ENCODE measurements at regions not wholly inside any gene's neighbourhood (a gene's known extent, or its start where the extent isn't known, plus 50 kb on each side); places are given as distances from the start of the nearest gene placed in this dataset.

GRCh38 chr6:14950970-14951276 lies 294.9 kb upstream of the JARID2 start:
- Mint-ChIP-seq H3K4me3 (ENCODE audit: unreplicated experiment) (no peak overlapping the region), H3K27me3 (ENCODE audit: insufficient read depth, unreplicated experiment) (no peaks in the 10 kb centered on the region), H3K27ac (ENCODE audit: unreplicated experiment) (no peak overlapping the region), H3K9me3 (ENCODE audit: unreplicated experiment) (no peaks in the 10 kb centered on the region), H3K36me3 (ENCODE audit: insufficient read depth, unreplicated experiment) (no peaks in the 10 kb centered on the region), H3K4me1 (ENCODE audit: low read depth, unreplicated experiment) (no peaks in the 10 kb centered on the region)
- no peaks in the 10 kb centered on the region for H3K27me3 ChIP-seq (replicated peaks; ENCODE audit: control insufficient read depth, insufficient read depth, low read length)
- H3K36me3 ChIP-seq (ENCODE audit: control insufficient read depth, insufficient read depth, low read length), result no peaks in the 10 kb centered on the region
- CTCF ChIA-PET, result no interaction called here
- TF ChIP-seq CTCF (IDR thresholded peaks at IDR 0.05; ENCODE audit: insufficient read depth in 1 of 2, low read depth in 1 of 2, low read length in 1 of 2, severe bottlenecking in 1 of 2, unreplicated experiment in 1 of 2), result no peak
- no peak overlapping the region for H3K4me3 ChIP-seq (ENCODE audit: low read depth, low read length)
- intact Hi-C loops (cut with micrococcal nuclease; ENCODE audit: unreplicated experiment), result no loop called here
- H3K4me1 ChIP-seq, result no peaks in the 10 kb centered on the region
- BruUV-seq (replicated peaks), result no TSS peak
- no peak for DNase-seq
- POLR2A ChIA-PET, result no interaction called here
- no peaks in the 10 kb centered on the region for H3K9me3 ChIP-seq

- Mint-ChIP-seq H3K4me1 (ENCODE audit: low read depth, unreplicated experiment) (no peaks in the 10 kb centered on the region), H3K27ac (ENCODE audit: unreplicated experiment) (no peak overlapping the region), H3K27me3 (ENCODE audit: insufficient read depth, unreplicated experiment) (no peaks in the 10 kb centered on the region), H3K36me3 (ENCODE audit: insufficient read depth, unreplicated experiment) (no peaks in the 10 kb centered on the region), H3K4me3 (ENCODE audit: unreplicated experiment) (no peak overlapping the region), H3K9me3 (ENCODE audit: unreplicated experiment) (no peaks in the 10 kb centered on the region)
- no peak for TF ChIP-seq CTCF (IDR thresholded peaks at IDR 0.05; ENCODE audit: insufficient read depth in 1 of 2, low read depth in 1 of 2, low read length in 1 of 2, severe bottlenecking in 1 of 2, unreplicated experiment in 1 of 2)
- intact Hi-C loops (cut with micrococcal nuclease; ENCODE audit: unreplicated experiment), result no loop called here
- no peaks in the 10 kb centered on the region for H3K4me1 ChIP-seq
- no peak overlapping the region for H3K4me3 ChIP-seq (ENCODE audit: low read depth, low read length)
- H3K9me3 ChIP-seq, result no peaks in the 10 kb centered on the region
- ChIA-PET POLR2A (no interaction called here), CTCF (no interaction called here)
- no TSS peak for BruUV-seq (replicated peaks)
- no peaks in the 10 kb centered on the region for H3K27me3 ChIP-seq (replicated peaks; ENCODE audit: control insufficient read depth, insufficient read depth, low read length)
- H3K36me3 ChIP-seq (ENCODE audit: control insufficient read depth, insufficient read depth, low read length), result no peaks in the 10 kb centered on the region
- DNase-seq, result no peak
Observed at GRCh38 chr6:14951704-14952103, 294.2 kb upstream of the JARID2 start.

GRCh38 chr6:14953836-14954235 lies 292.0 kb upstream of the JARID2 start:
- Mint-ChIP-seq H3K9me3 (ENCODE audit: unreplicated experiment) (no peaks in the 10 kb centered on the region), H3K4me1 (ENCODE audit: low read depth, unreplicated experiment) (no peaks in the 10 kb centered on the region), H3K27me3 (ENCODE audit: insufficient read depth, unreplicated experiment) (no peaks in the 10 kb centered on the region), H3K27ac (ENCODE audit: unreplicated experiment) (no peak overlapping the region), H3K4me3 (ENCODE audit: unreplicated experiment) (no peak overlapping the region), H3K36me3 (ENCODE audit: insufficient read depth, unreplicated experiment) (no peaks in the 10 kb centered on the region)
- DNase-seq, result no peak
- Histone ChIP-seq H3K27me3 (replicated peaks; ENCODE audit: control insufficient read depth, insufficient read depth, low read length) (no peaks in the 10 kb centered on the region), H3K36me3 (ENCODE audit: control insufficient read depth, insufficient read depth, low read length) (no peaks in the 10 kb centered on the region), H3K4me3 (ENCODE audit: low read depth, low read length) (no peak overlapping the region), H3K4me1 (no peaks in the 10 kb centered on the region), H3K9me3 (no peaks in the 10 kb centered on the region)
- ChIA-PET POLR2A (no interaction called here), CTCF (no interaction called here)
- intact Hi-C loops (cut with micrococcal nuclease; ENCODE audit: unreplicated experiment), result no loop called here
- BruUV-seq (replicated peaks), result no TSS peak
- no peak for TF ChIP-seq CTCF (IDR thresholded peaks at IDR 0.05; ENCODE audit: insufficient read depth in 1 of 2, low read depth in 1 of 2, low read length in 1 of 2, severe bottlenecking in 1 of 2, unreplicated experiment in 1 of 2)

Data from Caco-2 (cell line).